Neural cell (in vitro differentiated cells): ENCODE measurements at regions not wholly inside any gene's neighbourhood (a gene's known extent, or its start where the extent isn't known, plus 50 kb on each side); places are given as distances from the start of the nearest gene placed in this dataset.

ENCODE experiments used
- CTCF ChIP-seq: fragments of 450-650 bp; IDR thresholded peaks from 2 replicates; pipeline ENCODE4 v1.5.1; 2014; ENCODE audit warnings: antibody characterized with exemption, mild to moderate bottlenecking, moderate library complexity; ENCODE audit not compliant: poor library complexity, severe bottlenecking
- EP300 ChIP-seq: fragments of 450-650 bp; conservative IDR thresholded peaks from 2 replicates; pipeline ENCODE4 v1.6.1; 2014; ENCODE audit warnings: antibody characterized with exemption, mild to moderate bottlenecking, moderate library complexity; ENCODE audit not compliant: poor library complexity, severe bottlenecking
- EZH2 ChIP-seq: fragments of 200-600, 300-800 bp; shearing (Covaris generic), sonication (generic); IDR thresholded peaks from 2 replicates; pipeline ENCODE4 v1.6.1; 2014; ENCODE audit warnings: antibody characterized with exemption, low read length, borderline replicate concordance, mild to moderate bottlenecking; ENCODE audit not compliant: insufficient read depth, poor library complexity, severe bottlenecking
- POLR2AphosphoS5 ChIP-seq: IDR thresholded peaks from 2 replicates; pipeline ENCODE4 v1.6.1; 2012
- RAD21 ChIP-seq: fragments of 450-650 bp; conservative IDR thresholded peaks from 2 replicates; pipeline ENCODE4 v1.6.1; 2014; ENCODE audit warnings: antibody characterized with exemption, mild to moderate bottlenecking, moderate library complexity
- SMC3 ChIP-seq: fragments of 450-650 bp; conservative IDR thresholded peaks from 2 replicates; pipeline ENCODE4 v1.6.1; 2014; ENCODE audit warnings: antibody characterized with exemption, mild to moderate bottlenecking, moderate library complexity; ENCODE audit not compliant: poor library complexity

GRCh38 chr4:179981161-179981560 lies 2262.0 kb upstream of the TENM3 start:
- TF ChIP-seq RAD21 (no peak), SMC3 (no peak), CTCF (no peak), EZH2 (no peak), POLR2AphosphoS5 (no peak), EP300 (no peak)
